ENCODE measurements at regions not wholly inside any gene's neighbourhood (a gene's known extent, or its start where the extent isn't known, plus 50 kb on each side); places are given as distances from the start of the nearest gene placed in this dataset.

GRCh38 chr1:60936591-60937342 is 145.6 kb upstream of the NFIA start:
- Histone ChIP-seq H3K9ac (ENCODE audit: extremely low read depth, low read length, poor library complexity, severe bottlenecking) (no peak overlapping the region), H3K4me3 (ENCODE audit: low read length) (no peak overlapping the region), H3K27me3 (ENCODE audit: control insufficient read depth, insufficient read depth, low read length, poor library complexity, severe bottlenecking) (no peaks in the 10 kb centered on the region), H3K27ac (ENCODE audit: low read depth, low read length) (peak overlapping the region; percentile 67), H3K9me3 (ENCODE audit: control insufficient read depth, low read length) (no peaks in the 10 kb centered on the region), H3K4me1 (ENCODE audit: control insufficient read depth, insufficient read depth, low read length) (no peaks in the 10 kb centered on the region), H3K36me3 (ENCODE audit: control insufficient read depth, insufficient read depth, low read length) (no peaks in the 10 kb centered on the region)
- Mint-ChIP-seq H3K4me1 (peaks cover 19% of the 10 kb centered on the region), H3K27ac (no peak overlapping the region), H3K36me3 (ENCODE audit: low read depth) (no peaks in the 10 kb centered on the region), H3K27me3 (ENCODE audit: insufficient read depth) (no peaks in the 10 kb centered on the region), H3K9me3 (no peaks in the 10 kb centered on the region), H3K4me3 (no peak overlapping the region)
- WGBS, 2 experiments (ENCODE audit: insufficient coverage in 1 of 2, insufficient read length in 1 of 2), result 74 to 83% methylated on average over 3 to 4 of the region's 4 CpGs
- no peak for DNase-seq
- no peak for TF ChIP-seq CTCF (conservative IDR thresholded peaks at IDR 0.05)

GRCh38 chr1:60936163-60936562 is 146.2 kb upstream of the NFIA start:
- H3K27me3 ChIP-seq (ENCODE audit: control insufficient read depth, insufficient read depth, low read length, poor library complexity, severe bottlenecking), result no peaks in the 10 kb centered on the region
- no peaks in the 10 kb centered on the region for H3K27me3 Mint-ChIP-seq (ENCODE audit: insufficient read depth)
- H3K9me3 ChIP-seq (ENCODE audit: control insufficient read depth, low read length), result no peaks in the 10 kb centered on the region
- peak overlapping the region; percentile 67 for H3K27ac ChIP-seq (ENCODE audit: low read depth, low read length)
- no peaks in the 10 kb centered on the region for H3K36me3 ChIP-seq (ENCODE audit: control insufficient read depth, insufficient read depth, low read length)
- no peak overlapping the region for H3K4me3 ChIP-seq (ENCODE audit: low read length)
- no peak for TF ChIP-seq CTCF (conservative IDR thresholded peaks at IDR 0.05)
- peaks cover 17% of the 10 kb centered on the region for H3K4me1 Mint-ChIP-seq
- no peak for DNase-seq
- no peaks in the 10 kb centered on the region for H3K36me3 Mint-ChIP-seq (ENCODE audit: low read depth)
- no peak overlapping the region for H3K9ac ChIP-seq (ENCODE audit: extremely low read depth, low read length, poor library complexity, severe bottlenecking)
- H3K9me3 Mint-ChIP-seq, result no peaks in the 10 kb centered on the region
- H3K27ac Mint-ChIP-seq, result no peak overlapping the region
- 78 to 89% methylated on average over 2 to 3 of the region's 3 CpGs for WGBS, 2 experiments (ENCODE audit: insufficient coverage in 1 of 2, insufficient read length in 1 of 2)
- no peak overlapping the region for H3K4me3 Mint-ChIP-seq
- no peaks in the 10 kb centered on the region for H3K4me1 ChIP-seq (ENCODE audit: control insufficient read depth, insufficient read depth, low read length)

- no peaks in the 10 kb centered on the region for H3K36me3 Mint-ChIP-seq (ENCODE audit: low read depth)
- H3K9me3 ChIP-seq (ENCODE audit: control insufficient read depth, low read length), result no peaks in the 10 kb centered on the region
- no peaks in the 10 kb centered on the region for H3K9me3 Mint-ChIP-seq
- H3K9ac ChIP-seq (ENCODE audit: extremely low read depth, low read length, poor library complexity, severe bottlenecking), result no peak overlapping the region
- H3K4me1 ChIP-seq (ENCODE audit: control insufficient read depth, insufficient read depth, low read length), result no peaks in the 10 kb centered on the region
- no peak overlapping the region for H3K27ac Mint-ChIP-seq
- WGBS, 2 experiments (ENCODE audit: insufficient coverage in 1 of 2, insufficient read length in 1 of 2), result 91% methylated on average over 1 of the region's 1 CpG; no CpG with 5 or more reads in 1 of the 2 experiments
- no peak for TF ChIP-seq CTCF (conservative IDR thresholded peaks at IDR 0.05)
- H3K36me3 ChIP-seq (ENCODE audit: control insufficient read depth, insufficient read depth, low read length), result no peaks in the 10 kb centered on the region
- no peaks in the 10 kb centered on the region for H3K27me3 ChIP-seq (ENCODE audit: control insufficient read depth, insufficient read depth, low read length, poor library complexity, severe bottlenecking)
- peaks cover 14% of the 10 kb centered on the region for H3K4me1 Mint-ChIP-seq
- no peak overlapping the region for H3K4me3 ChIP-seq (ENCODE audit: low read length)
- no peaks in the 10 kb centered on the region for H3K27me3 Mint-ChIP-seq (ENCODE audit: insufficient read depth)
- no peak for DNase-seq
- H3K27ac ChIP-seq (ENCODE audit: low read depth, low read length), result peak overlapping the region; percentile 67
- no peak overlapping the region for H3K4me3 Mint-ChIP-seq
These were observed 146.7 kb upstream of the NFIA start for GRCh38 chr1:60935599-60936110.
